ENCODE measurements at regions not wholly inside any gene's neighbourhood (a gene's known extent, or its start where the extent isn't known, plus 50 kb on each side); places are given as distances from the start of the nearest gene placed in this dataset.

DNA sequence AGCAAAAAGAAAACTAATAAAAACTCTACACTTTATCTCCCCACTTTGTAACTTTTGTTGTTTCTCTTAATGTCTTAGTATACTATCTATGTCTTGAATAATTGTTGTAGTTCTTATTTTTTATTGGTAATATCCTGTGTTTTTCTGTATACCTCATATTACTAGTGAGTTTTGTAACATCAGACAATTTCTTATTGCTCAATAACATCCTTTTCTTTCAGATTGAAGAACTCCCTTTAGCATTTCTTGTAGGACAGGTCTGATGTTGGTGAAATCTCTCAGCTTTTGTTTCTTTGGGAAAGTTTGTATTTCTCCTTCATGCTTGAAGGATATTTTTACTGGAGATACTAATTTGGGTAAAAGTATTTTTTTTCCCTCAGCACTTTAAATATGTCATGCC is 79.8 kb upstream of the LRRC8B start:
- TF ChIP-seq POLR2A (IDR thresholded peaks at IDR 0.05) = no peak
- TF ChIP-seq POLR2AphosphoS5 (IDR thresholded peaks at IDR 0.05) = no peak
- TF ChIP-seq, protein P1, sequence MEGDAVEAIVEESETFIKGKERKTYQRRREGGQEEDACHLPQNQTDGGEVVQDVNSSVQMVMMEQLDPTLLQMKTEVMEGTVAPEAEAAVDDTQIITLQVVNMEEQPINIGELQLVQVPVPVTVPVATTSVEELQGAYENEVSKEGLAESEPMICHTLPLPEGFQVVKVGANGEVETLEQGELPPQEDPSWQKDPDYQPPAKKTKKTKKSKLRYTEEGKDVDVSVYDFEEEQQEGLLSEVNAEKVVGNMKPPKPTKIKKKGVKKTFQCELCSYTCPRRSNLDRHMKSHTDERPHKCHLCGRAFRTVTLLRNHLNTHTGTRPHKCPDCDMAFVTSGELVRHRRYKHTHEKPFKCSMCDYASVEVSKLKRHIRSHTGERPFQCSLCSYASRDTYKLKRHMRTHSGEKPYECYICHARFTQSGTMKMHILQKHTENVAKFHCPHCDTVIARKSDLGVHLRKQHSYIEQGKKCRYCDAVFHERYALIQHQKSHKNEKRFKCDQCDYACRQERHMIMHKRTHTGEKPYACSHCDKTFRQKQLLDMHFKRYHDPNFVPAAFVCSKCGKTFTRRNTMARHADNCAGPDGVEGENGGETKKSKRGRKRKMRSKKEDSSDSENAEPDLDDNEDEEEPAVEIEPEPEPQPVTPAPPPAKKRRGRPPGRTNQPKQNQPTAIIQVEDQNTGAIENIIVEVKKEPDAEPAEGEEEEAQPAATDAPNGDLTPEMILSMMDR (IDR thresholded peaks at IDR 0.05) = no peak
